Erythroblast (primary cell): ENCODE measurements at regions not wholly inside any gene's neighbourhood (a gene's known extent, or its start where the extent isn't known, plus 50 kb on each side); places are given as distances from the start of the nearest gene placed in this dataset.

Experiments
- GATA1 ChIP-seq: IDR thresholded peaks from 2 replicates; pipeline ENCODE4 v1.6.1; 2011; ENCODE audit warnings: low read depth, mild to moderate bottlenecking, control low read depth, low read length, moderate library complexity
- POLR2A ChIP-seq: IDR thresholded peaks from 2 replicates; pipeline ENCODE4 v1.6.1; 2011; ENCODE audit warnings: mild to moderate bottlenecking, low read length

- TF ChIP-seq POLR2A, result no peak
- TF ChIP-seq GATA1, result no peak
Measured at GRCh38 chr12:107607464-107608392, 77.9 kb upstream of the PWP1 start.
